GM12878 (cell line): ENCODE measurements at regions not wholly inside any gene's neighbourhood (a gene's known extent, or its start where the extent isn't known, plus 50 kb on each side); places are given as distances from the start of the nearest gene placed in this dataset.

ENCODE experiments used
- ATAC-seq: fragments of 200-7000 bp; cut with Tn5 transposase; 3 replicates; pipeline ENCODE4 v1.9.1; 2020; ENCODE audit warnings: mild to moderate bottlenecking, moderate library complexity
- BruUV-seq: library from RNA; stranded (reverse); fragments of 400-500 nt; replicated peaks from 2 replicates; lab custom pipeline; 2021; lab: Mats Ljungman, UMichigan
- CTCF ChIA-PET: fragments of 300-600 bp; sonication (Branson Sonifier 250); formaldehyde crosslinking; extraction: SDS; loops from one replicate; lab custom pipeline; 2021; ENCODE audit warnings: inconsistent platforms; lab: Yijun Ruan, JAX
- POLR2A ChIA-PET: fragments of 350-600 bp; formaldehyde crosslinking; extraction: SDS; loops from one replicate; lab custom pipeline; 2021; ENCODE audit warnings: inconsistent platforms; lab: Charles Lee
- RAD21 ChIA-PET: fragments of 300-600 bp; sonication (Branson Sonifier 250); formaldehyde crosslinking; loops from one replicate; lab custom pipeline; 2023; ENCODE audit warnings: antibody characterized with exemption; ENCODE audit not compliant: unreplicated experiment; lab: Charles Lee
- SMC1A ChIA-PET: fragments of 300-600 bp; sonication (Branson Sonifier 250); formaldehyde crosslinking; loops from one replicate; lab custom pipeline; 2023; ENCODE audit not compliant: unreplicated experiment, uncharacterized antibody; lab: Charles Lee
- DNase-seq: peaks from one replicate; pipeline ENCODE4 v3.0.0-alpha.2; 2011; ENCODE audit warnings: low read depth, low spot score
- FAIRE-seq: peaks from 3 replicates; lab custom pipeline; 2011; peaks lifted over from hg19 to GRCh38; lab: Jason Lieb, UNC
- H2AFZ ChIP-seq: 2 replicates; pipeline ENCODE4 v1.6.0; 2011; ENCODE audit warnings: low read depth, low read length, control low read depth; ENCODE audit not compliant: control insufficient read depth
- H3K27ac ChIP-seq: 2 replicates; pipeline ENCODE4 v1.5.1; 2011; ENCODE audit warnings: control low read depth; ENCODE audit not compliant: control insufficient read depth, insufficient read depth
- H3K27me3 ChIP-seq, 2 experiments: replicated peaks in 1 of 2; 2 replicates each; pipeline versions ENCODE4 v1.6.0 to v1.6.1; 2011; ENCODE audit warnings: low read length in 1 of 2; ENCODE audit not compliant: control insufficient read depth in 2 of 2, insufficient read depth in 2 of 2
- H3K36me3 ChIP-seq, 2 experiments: 2 replicates each; pipeline ENCODE4 v1.5.1; 2011; ENCODE audit warnings: low read length in 1 of 2; ENCODE audit not compliant: control insufficient read depth in 2 of 2, insufficient read depth in 2 of 2
- H3K4me1 ChIP-seq: 2 replicates; pipeline ENCODE4 v1.6.1; 2011; ENCODE audit warnings: mild to moderate bottlenecking, low read length, moderate library complexity, mixed read lengths; ENCODE audit not compliant: control insufficient read depth, insufficient read depth
- H3K4me2 ChIP-seq: 2 replicates; pipeline ENCODE4 v1.6.0; 2011; ENCODE audit warnings: control low read depth; ENCODE audit not compliant: control insufficient read depth, insufficient read depth
- H3K4me3 ChIP-seq: fragments of 200-600 bp; sonication (generic); 2 replicates; pipeline ENCODE4 v1.5.1; 2016
- H3K79me2 ChIP-seq: 2 replicates; pipeline ENCODE4 v1.6.0; 2011; ENCODE audit warnings: low read length; ENCODE audit not compliant: control insufficient read depth, insufficient read depth
- H3K9ac ChIP-seq: 2 replicates; pipeline ENCODE4 v1.8.0; 2011; ENCODE audit warnings: low read length, control low read depth, mixed read lengths; ENCODE audit not compliant: control insufficient read depth, insufficient read depth
- H3K9me3 ChIP-seq: replicated peaks from 3 replicates; pipeline ENCODE4 v1.5.1; 2011; ENCODE audit warnings: mild to moderate bottlenecking, low read length; ENCODE audit not compliant: control insufficient read depth, insufficient read depth
- H4K20me1 ChIP-seq: 2 replicates; pipeline ENCODE4 v1.6.0; 2011; ENCODE audit not compliant: control insufficient read depth, insufficient read depth
- CEBPB ChIP-seq, 2 experiments: fragments of 150-350 bp in 1 of 2; IDR thresholded peaks; 2 replicates each; pipeline ENCODE4 v1.6.1; 2012 to 2014; ENCODE audit warnings: low read depth in 2 of 2, low read length in 2 of 2, borderline replicate concordance in 1 of 2, inconsistent platforms in 1 of 2
- CTCF ChIP-seq, 3 experiments: IDR thresholded peaks in 2 of 3; conservative IDR thresholded peaks in 1 of 3; 2 replicates each; pipeline ENCODE4 v1.5.1; 2011; ENCODE audit warnings: low read depth in 3 of 3, low read length in 3 of 3, mild to moderate bottlenecking in 3 of 3, control low read depth in 2 of 3, moderate library complexity in 2 of 3, inconsistent platforms in 1 of 3, mixed read lengths in 1 of 3; ENCODE audit not compliant: control insufficient read depth in 2 of 3, insufficient read depth in 1 of 3; ENCODE audit errors: extremely low read depth in 1 of 3
- ELK1 ChIP-seq: IDR thresholded peaks from 2 replicates; pipeline ENCODE4 v1.6.1; 2012; ENCODE audit warnings: low read depth, low read length, improper control_type of control experiment
- ESRRA ChIP-seq: IDR thresholded peaks from 2 replicates; pipeline ENCODE4 v1.6.1; 2012; ENCODE audit warnings: mild to moderate bottlenecking, low read length, improper control_type of control experiment
- HCFC1 ChIP-seq: fragments of 150-350 bp; IDR thresholded peaks from 2 replicates; pipeline ENCODE4 v1.6.1; 2014; ENCODE audit warnings: low read length
- IKZF2 ChIP-seq, 2 experiments: fragments of 450-650 bp; IDR thresholded peaks; 2 replicates each; pipeline ENCODE4 v1.6.1; 2017; ENCODE audit warnings: mild to moderate bottlenecking in 2 of 2, moderate library complexity in 2 of 2
- LARP7 ChIP-seq: fragments of 450-650 bp; IDR thresholded peaks from 2 replicates; pipeline ENCODE4 v1.6.1; 2017; ENCODE audit warnings: mild to moderate bottlenecking
- MEF2A ChIP-seq: IDR thresholded peaks from 2 replicates; pipeline ENCODE4 v1.6.1; 2011; ENCODE audit warnings: low read depth, mild to moderate bottlenecking, low read length, moderate library complexity; ENCODE audit not compliant: insufficient read depth
- MEF2B ChIP-seq: fragments of 450-650 bp; IDR thresholded peaks from 2 replicates; pipeline ENCODE4 v1.6.1; 2018; ENCODE audit warnings: mild to moderate bottlenecking, moderate library complexity; ENCODE audit not compliant: partially characterized antibody, poor library complexity, severe bottlenecking
- NFYB ChIP-seq: IDR thresholded peaks from 2 replicates; pipeline ENCODE4 v1.6.1; 2011; ENCODE audit warnings: low read depth, mild to moderate bottlenecking, low read length, improper control_type of control experiment, moderate library complexity; ENCODE audit not compliant: insufficient read depth
- PBX3 ChIP-seq: IDR thresholded peaks from 2 replicates; pipeline ENCODE4 v1.6.1; 2011; ENCODE audit warnings: mild to moderate bottlenecking, low read depth, low read length, moderate library complexity; ENCODE audit not compliant: insufficient replicate concordance
- RCOR1 ChIP-seq: conservative IDR thresholded peaks from 2 replicates; pipeline ENCODE4 v1.6.1; 2012; ENCODE audit warnings: low read depth, low read length, improper control_type of control experiment
- RUNX3 ChIP-seq: IDR thresholded peaks from 2 replicates; pipeline ENCODE4 v1.6.1; 2012; ENCODE audit warnings: low read length, inconsistent platforms
- SIN3A ChIP-seq: IDR thresholded peaks from 2 replicates; pipeline ENCODE4 v1.6.1; 2012; ENCODE audit warnings: low read depth, low read length, improper control_type of control experiment
- SIX5 ChIP-seq: IDR thresholded peaks from 2 replicates; pipeline ENCODE4 v1.6.1; 2011; ENCODE audit warnings: mild to moderate bottlenecking, low read depth, low read length, moderate library complexity; ENCODE audit not compliant: severe bottlenecking
- SMARCA5 ChIP-seq: fragments of 450-650 bp; IDR thresholded peaks from 2 replicates; pipeline ENCODE4 v1.6.1; 2017; ENCODE audit warnings: mild to moderate bottlenecking
- SPI1 ChIP-seq: IDR thresholded peaks from 2 replicates; pipeline ENCODE4 v1.6.1; 2011; ENCODE audit warnings: low read depth, mild to moderate bottlenecking, low read length, moderate library complexity, borderline replicate concordance; ENCODE audit not compliant: insufficient read depth
- SRF ChIP-seq, 2 experiments: IDR thresholded peaks; 2 replicates each; pipeline ENCODE4 v1.6.1; 2011; ENCODE audit warnings: low read depth in 2 of 2, low read length in 2 of 2, mild to moderate bottlenecking in 1 of 2, moderate library complexity in 1 of 2
- STAT1 ChIP-seq: fragments of 450-650 bp; conservative IDR thresholded peaks from 2 replicates; pipeline ENCODE4 v1.6.1; 2014; ENCODE audit warnings: antibody characterized with exemption, mild to moderate bottlenecking
- ZNF24 ChIP-seq: fragments of 450-650 bp; IDR thresholded peaks from 2 replicates; pipeline ENCODE4 v1.6.1; 2017; ENCODE audit warnings: antibody characterized with exemption, mild to moderate bottlenecking
- WGBS: methylation state at CpG from one replicate; pipeline ENCODE4 v1.1.6; 2016; ENCODE audit warnings: low lambda C conversion rate; ENCODE audit not compliant: insufficient replicate concordance, insufficient coverage; ENCODE audit errors: missing lambda C conversion rate; 5-methylcytosine and 5-hydroxymethylcytosine counted together
- in situ Hi-C: fragments of 300-500 bp; cut with MboI; formaldehyde crosslinking; loops from 9 replicates; pipeline ENCODE4 v1.14.3; 2018; ENCODE audit warnings: mixed read lengths
- intact Hi-C: fragments of 100-400 bp; cut with micrococcal nuclease; formaldehyde crosslinking; loops from one replicate; pipeline ENCODE4 v1.14.2; 2022; ENCODE audit not compliant: unreplicated experiment

- H2AFZ ChIP-seq, result no peak overlapping the region
- no peak for ATAC-seq
- TF ChIP-seq RUNX3, result no peak
- TF ChIP-seq SMARCA5, result no peak
- no peak for TF ChIP-seq SIN3A
- no peak for TF ChIP-seq HCFC1
- no peak for TF ChIP-seq ELK1
- no peak for TF ChIP-seq CEBPB (IDR thresholded peaks at IDR 0.05; ENCODE audit: borderline replicate concordance in 1 of 2, low read depth in 2 of 2, low read length in 2 of 2)
- no peak for TF ChIP-seq SRF (IDR thresholded peaks at IDR 0.05; ENCODE audit: low read depth in 2 of 2, low read length in 2 of 2)
- TF ChIP-seq SPI1, result no peak
- TF ChIP-seq MEF2B, result no peak
- TF ChIP-seq SIX5, result no peak
- TF ChIP-seq LARP7, result no peak
- no peak for TF ChIP-seq CTCF (IDR thresholded peaks at IDR 0.05 in 2 of 3, conservative IDR thresholded peaks at IDR 0.05 in 1 of 3; ENCODE audit: control insufficient read depth in 2 of 3, extremely low read depth in 1 of 3, insufficient read depth in 1 of 3, low read depth in 3 of 3, low read length in 3 of 3)
- no peak for TF ChIP-seq RCOR1
- TF ChIP-seq ESRRA, result no peak
- TF ChIP-seq PBX3, result no peak
- TF ChIP-seq STAT1, result no peak
- no peak for TF ChIP-seq MEF2A
- TF ChIP-seq NFYB, result no peak
- TF ChIP-seq ZNF24, result no peak
- TF ChIP-seq IKZF2 (IDR thresholded peaks at IDR 0.05), result no peak
- TF ChIP-seq, all 136 proteins: peak for 0
- SMC1A ChIA-PET, result interaction anchor here (1.3 to 2.2 kb wide), 2 partner anchors 567 to 598 kb away, joined by 4 to 5 read pairs; no protein-coding TSS in a partner anchor
- Histone ChIP-seq H3K79me2 (peaks cover 24% of the 10 kb centered on the region), H4K20me1 (no peaks in the 10 kb centered on the region; the same call in 1 of the 2 replicates), H3K4me3 (no peak overlapping the region), H3K4me2 (no peak overlapping the region), H3K27ac (no peak overlapping the region), H3K27me3 (no peaks in the 10 kb centered on the region), H3K9ac (no peak overlapping the region), H3K4me1 (peaks cover 15% of the 10 kb centered on the region), H3K36me3 (no peaks in the 10 kb centered on the region), H3K9me3 (no peaks in the 10 kb centered on the region; the same call in 2 of the 3 replicates)
- POLR2A ChIA-PET, result no interaction called here
- DNase-seq (no peak), FAIRE-seq (no peak)
- BruUV-seq, result no TSS peak
- RAD21 ChIA-PET, result interaction anchor here (1.0 to 2.5 kb wide), 5 partner anchors 33 to 567 kb away, joined by 3 to 10 read pairs (median 4); no protein-coding TSS in a partner anchor
- CTCF ChIA-PET, result interaction anchor here (0.6 to 2.2 kb wide), 7 partner anchors 120 to 822 kb away, joined by 3 to 10 read pairs (median 3); no protein-coding TSS in a partner anchor
- intact Hi-C loops, result no loop called here
- WGBS, result 100% methylated on average over 3 of the region's 6 CpGs
- in situ Hi-C loops, result no loop called here
These were observed 184.0 kb downstream of the TMEM121 start for GRCh38 chr14:105710119-105711043.
